Loucy (cell line): ENCODE measurements at regions not wholly inside any gene's neighbourhood (a gene's known extent, or its start where the extent isn't known, plus 50 kb on each side); places are given as distances from the start of the nearest gene placed in this dataset.

Experiments used
- CTCF ChIP-seq: fragments of 200-600 bp; sonication (generic); conservative IDR thresholded peaks from 2 replicates; pipeline ENCODE4 v1.5.1; 2014; ENCODE audit warnings: mild to moderate bottlenecking, antibody characterized with exemption, low read length
- EZH2phosphoT487 ChIP-seq: fragments of 200-600 bp; IDR thresholded peaks from 2 replicates; pipeline ENCODE4 v1.6.1; 2018; ENCODE audit warnings: antibody characterized with exemption, mild to moderate bottlenecking, moderate library complexity, borderline replicate concordance

GRCh38 chr4:100083289-100083688 is 107.0 kb downstream of the DDIT4L start:
- no peak for TF ChIP-seq CTCF
- TF ChIP-seq EZH2phosphoT487 = no peak
